CD4-positive, alpha-beta T cell (primary cell): ENCODE measurements at regions not wholly inside any gene's neighbourhood (a gene's known extent, or its start where the extent isn't known, plus 50 kb on each side); places are given as distances from the start of the nearest gene placed in this dataset.

Experiments
- ATAC-seq: fragments of 200-7000 bp; cut with Tn5 transposase; one replicate; pipeline ENCODE4 v1.10.0; 2022; ENCODE audit warnings: mild to moderate bottlenecking; ENCODE audit not compliant: poor library complexity
- CTCF ChIA-PET: fragments of 350-600 bp; sonication (Branson Sonifier 250); formaldehyde crosslinking; loops from one replicate; lab custom pipeline; 2021; ENCODE audit warnings: antibody characterized with exemption, inconsistent platforms; lab: Charles Lee
- POLR2A ChIA-PET: fragments of 350-600 bp; sonication (Branson Sonifier 250); formaldehyde crosslinking; loops from one replicate; lab custom pipeline; 2021; ENCODE audit warnings: antibody characterized with exemption, inconsistent platforms; lab: Charles Lee
- DNase-seq, 14 experiments: peaks; one replicate each; pipeline ENCODE4 v3.0.0-alpha.2; 2013 to 2020; ENCODE audit warnings: mixed read lengths in 2 of 14
- H3K27ac ChIP-seq, 2 donors: one replicate each; pipeline versions ENCODE4 v1.5.1 to v1.7.0; 2013; ENCODE audit warnings: low read length in 2 of 2, low read depth in 1 of 2, mild to moderate bottlenecking in 1 of 2
- H3K27me3 ChIP-seq, 2 experiments: 1 replicate in 1 of 2; 2 replicates in 1 of 2; pipeline versions ENCODE4 v1.6.1 to v1.7.0; 2013; ENCODE audit warnings: low read length in 2 of 2, control low read depth in 1 of 2, mild to moderate bottlenecking in 1 of 2, moderate library complexity in 1 of 2; ENCODE audit not compliant: insufficient read depth in 2 of 2, control insufficient read depth in 1 of 2
- H3K36me3 ChIP-seq: one replicate; pipeline ENCODE4 v1.6.1; 2013; ENCODE audit warnings: low read length, control low read depth; ENCODE audit not compliant: insufficient read depth
- H3K4me1 ChIP-seq: one replicate; pipeline ENCODE4 v1.6.1; 2013; ENCODE audit warnings: low read length, control low read depth; ENCODE audit not compliant: insufficient read depth
- H3K4me3 ChIP-seq: one replicate; pipeline ENCODE4 v1.5.1; 2013; ENCODE audit warnings: mild to moderate bottlenecking, low read length, moderate library complexity
- H3K9me3 ChIP-seq, 2 experiments: 1 replicate in 1 of 2; 2 replicates in 1 of 2; pipeline versions ENCODE4 v1.6.1 to v1.7.0; 2013; ENCODE audit warnings: low read length in 2 of 2, mild to moderate bottlenecking in 2 of 2, control low read depth in 1 of 2, moderate library complexity in 1 of 2; ENCODE audit not compliant: control insufficient read depth in 1 of 2, insufficient read depth in 1 of 2
- H3K27ac Mint-ChIP-seq: one replicate; pipeline ENCODE4 v1.8.0; 2020; ENCODE audit warnings: mixed read lengths
- H3K27me3 Mint-ChIP-seq: one replicate; pipeline ENCODE4 v1.8.0; 2021; ENCODE audit warnings: mixed read lengths
- H3K36me3 Mint-ChIP-seq: one replicate; pipeline ENCODE4 v1.8.0; 2021; ENCODE audit warnings: low read depth, mixed read lengths
- H3K4me1 Mint-ChIP-seq: one replicate; pipeline ENCODE4 v1.8.0; 2021; ENCODE audit warnings: low read depth, mixed read lengths
- H3K4me3 Mint-ChIP-seq: one replicate; pipeline ENCODE4 v1.8.0; 2020; ENCODE audit warnings: mild to moderate bottlenecking, mixed read lengths
- H3K9me3 Mint-ChIP-seq: one replicate; pipeline ENCODE4 v1.8.0; 2020; ENCODE audit warnings: mixed read lengths
- CTCF ChIP-seq: fragments of 200-600 bp; IDR thresholded peaks from one replicate; pipeline ENCODE4 v1.8.0; 2022; ENCODE audit warnings: antibody characterized with exemption, mild to moderate bottlenecking
- intact Hi-C, 2 experiments: fragments of 100-400 bp; cut with DNase I in 1 of 2; cut with micrococcal nuclease in 1 of 2; formaldehyde crosslinking; loops; one replicate each; pipeline versions ENCODE4 v1.15.1 to v1.9.0; 2023 to 2025; cut with DNase I, micrococcal nuclease

GRCh38 chr9:107883496-107884124, 394.0 kb upstream of the KLF4 start:
- POLR2A ChIA-PET = no interaction called here
- Histone ChIP-seq H3K27me3 (no peaks in the 10 kb centered on the region), H3K9me3 (peaks cover 0 to 3% of the 10 kb centered on the region in 2 experiments)

GRCh38 chr9:107881626-107882300, 392.2 kb upstream of the KLF4 start:
- Histone ChIP-seq H3K4me3 (no peak overlapping the region), H3K4me1 (no peaks in the 10 kb centered on the region), H3K27ac (no peak overlapping the region), H3K36me3 (no peaks in the 10 kb centered on the region), H3K9me3 (no peaks in the 10 kb centered on the region), H3K27me3 (no peaks in the 10 kb centered on the region)
- POLR2A ChIA-PET = no interaction called here
- CTCF ChIA-PET = no interaction called here
- DNase-seq (no peak), ATAC-seq (no peak)
- Mint-ChIP-seq H3K9me3 (no peaks in the 10 kb centered on the region), H3K4me3 (no peak overlapping the region), H3K4me1 (no peaks in the 10 kb centered on the region), H3K36me3 (no peaks in the 10 kb centered on the region), H3K27me3 (no peaks in the 10 kb centered on the region), H3K27ac (no peak overlapping the region)
- intact Hi-C loops = no loop called here
- no peak for TF ChIP-seq CTCF

More at GRCh38 chr9:107883496-107884124, 394.0 kb upstream of the KLF4 start:
- intact Hi-C loops = no loop called here
- Histone ChIP-seq H3K4me3 (no peak overlapping the region), H3K4me1 (no peaks in the 10 kb centered on the region), H3K27ac (no peak overlapping the region), H3K36me3 (no peaks in the 10 kb centered on the region)
- H3K27ac Mint-ChIP-seq = no peak overlapping the region
- H3K4me3 Mint-ChIP-seq = no peak overlapping the region
- peaks cover 2% of the 10 kb centered on the region for H3K9me3 Mint-ChIP-seq
- TF ChIP-seq CTCF = no peak
- no peaks in the 10 kb centered on the region for H3K36me3 Mint-ChIP-seq
- H3K4me1 Mint-ChIP-seq = no peaks in the 10 kb centered on the region
- no peaks in the 10 kb centered on the region for H3K27me3 Mint-ChIP-seq
- ATAC-seq (no peak), DNase-seq (peak in 2 of 14 experiments; percentile 43 to 51)
- CTCF ChIA-PET = no interaction called here

- H3K27ac Mint-ChIP-seq = no peak overlapping the region
- ATAC-seq = no peak
- no peaks in the 10 kb centered on the region for H3K4me1 ChIP-seq
- H3K36me3 Mint-ChIP-seq = no peaks in the 10 kb centered on the region
- no peaks in the 10 kb centered on the region for H3K9me3 Mint-ChIP-seq
- intact Hi-C loops = no loop called here
- ChIA-PET POLR2A (no interaction called here), CTCF (no interaction called here)
- H3K27ac ChIP-seq = no peak overlapping the region
- H3K36me3 ChIP-seq = no peaks in the 10 kb centered on the region
- peak in 1 of 14 experiments; percentile 12 for DNase-seq
- H3K4me1 Mint-ChIP-seq = no peaks in the 10 kb centered on the region
- TF ChIP-seq CTCF = no peak
- H3K27me3 Mint-ChIP-seq = no peaks in the 10 kb centered on the region
- H3K9me3 ChIP-seq = no peaks in the 10 kb centered on the region
- H3K4me3 ChIP-seq = no peak overlapping the region
- H3K27me3 ChIP-seq = no peaks in the 10 kb centered on the region
- H3K4me3 Mint-ChIP-seq = no peak overlapping the region
These were observed 388.9 kb upstream of the KLF4 start for GRCh38 chr9:107878462-107878861.
